Thymus (tissue), 11 donors: ENCODE measurements at regions not wholly inside any gene's neighbourhood (a gene's known extent, or its start where the extent isn't known, plus 50 kb on each side); places are given as distances from the start of the nearest gene placed in this dataset.

Source experiments
- DNase-seq, 9 donors: peaks; one replicate each; pipeline ENCODE4 v3.0.0-alpha.2; 2013; ENCODE audit warnings: low spot score in 9 of 9, low read depth in 6 of 9, missing footprints in 1 of 9
- H3K27ac ChIP-seq, 2 donors: one replicate each; pipeline ENCODE4 v1.5.1; 2013; ENCODE audit warnings: control low read depth in 1 of 2, low read depth in 1 of 2, low read length in 1 of 2, mild to moderate bottlenecking in 1 of 2, moderate library complexity in 1 of 2
- H3K27me3 ChIP-seq, 2 donors: one replicate each; pipeline ENCODE4 v1.5.1; 2013; ENCODE audit warnings: low read length in 1 of 2; ENCODE audit not compliant: control insufficient read depth in 2 of 2, insufficient read depth in 1 of 2
- H3K36me3 ChIP-seq, 2 donors: one replicate each; pipeline ENCODE4 v1.5.1; 2013; ENCODE audit warnings: low read length in 1 of 2, mild to moderate bottlenecking in 1 of 2, moderate library complexity in 1 of 2; ENCODE audit not compliant: control insufficient read depth in 2 of 2, insufficient read depth in 2 of 2
- H3K4me1 ChIP-seq, 2 donors: one replicate each; pipeline ENCODE4 v1.5.1; 2013; ENCODE audit warnings: low read length in 2 of 2; ENCODE audit not compliant: control insufficient read depth in 2 of 2, insufficient read depth in 2 of 2
- H3K4me3 ChIP-seq, 2 donors: one replicate each; pipeline ENCODE4 v1.5.1; 2013; ENCODE audit warnings: low read length in 2 of 2, control low read depth in 1 of 2, mild to moderate bottlenecking in 1 of 2
- H3K9me3 ChIP-seq, 2 donors: one replicate each; pipeline ENCODE4 v1.5.1; 2013; ENCODE audit warnings: low read length in 1 of 2, mild to moderate bottlenecking in 1 of 2; ENCODE audit not compliant: control insufficient read depth in 2 of 2, insufficient read depth in 1 of 2
- WGBS: extraction: QIAGEN DNeasy Blood & Tissue Kit; methylation state at CpG from one replicate; pipeline ENCODE4 v1.1.7; 2013; 5-methylcytosine and 5-hydroxymethylcytosine counted together
- donor health status: healthy.

DNA sequence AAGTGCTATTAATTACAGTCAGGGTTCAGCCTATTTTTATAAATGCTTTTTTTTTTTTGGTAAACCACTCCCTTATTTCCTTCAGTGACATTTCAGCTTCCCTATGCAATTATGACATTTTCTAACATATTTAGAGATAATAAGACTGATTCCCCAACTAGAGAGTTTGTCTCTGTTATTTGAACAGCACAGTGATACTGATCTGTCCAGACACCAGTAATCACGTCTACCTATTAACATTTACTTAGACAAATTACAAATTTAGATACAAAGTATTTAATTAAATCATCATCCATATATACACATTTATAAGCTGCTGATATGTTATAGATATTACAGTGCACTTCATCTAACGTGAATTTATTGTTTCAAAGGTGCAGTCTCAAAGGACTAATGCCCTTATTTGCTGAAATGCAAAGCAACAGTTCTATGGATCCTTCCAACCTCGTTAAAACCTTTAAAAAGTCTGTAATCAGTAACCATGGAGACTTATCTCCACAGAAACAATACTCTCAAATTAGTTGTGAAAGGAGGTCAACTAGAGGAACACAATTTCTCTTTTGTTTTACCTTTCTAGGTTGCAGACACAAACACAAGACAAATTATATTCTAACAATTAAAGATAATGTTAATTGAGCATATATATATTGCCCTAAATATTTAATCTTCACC is 1531.1 kb downstream of the SI start:
- Histone ChIP-seq H3K36me3 (no peaks in the 10 kb centered on the region), H3K4me1 (no peaks in the 10 kb centered on the region), H3K9me3 (no peaks in the 10 kb centered on the region), H3K27me3 (no peaks in the 10 kb centered on the region), H3K4me3 (no peak overlapping the region), H3K27ac (no peak overlapping the region)
- DNase-seq = no peak
- 73% methylated on average over 3 of the region's 3 CpGs for WGBS

DNA sequence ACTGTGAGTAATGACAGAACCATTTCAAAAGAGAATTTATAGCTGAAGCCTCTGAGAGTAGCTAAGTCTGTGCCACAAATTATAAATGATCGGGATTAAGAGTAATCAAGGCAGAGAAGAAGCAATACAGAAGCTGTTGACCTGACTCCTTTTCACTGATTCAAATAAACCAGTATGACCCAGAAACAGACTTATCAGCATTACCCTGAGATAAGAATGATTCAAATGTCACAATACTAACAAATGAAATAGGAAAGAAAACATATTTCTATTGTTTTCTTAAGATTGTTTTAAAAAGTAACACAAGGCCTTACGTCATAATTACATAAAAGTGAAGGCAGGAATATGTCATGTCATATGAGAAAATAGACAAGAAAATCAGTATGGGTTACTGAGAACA is 1534.6 kb downstream of the SI start:
- H3K9me3 ChIP-seq = no peaks in the 10 kb centered on the region
- no peaks in the 10 kb centered on the region for H3K4me1 ChIP-seq
- H3K36me3 ChIP-seq = no peaks in the 10 kb centered on the region
- H3K27ac ChIP-seq = no peak overlapping the region
- 95% methylated on average over 2 of the region's 2 CpGs for WGBS
- H3K27me3 ChIP-seq = no peaks in the 10 kb centered on the region
- H3K4me3 ChIP-seq = no peak overlapping the region
- no peak for DNase-seq

DNA sequence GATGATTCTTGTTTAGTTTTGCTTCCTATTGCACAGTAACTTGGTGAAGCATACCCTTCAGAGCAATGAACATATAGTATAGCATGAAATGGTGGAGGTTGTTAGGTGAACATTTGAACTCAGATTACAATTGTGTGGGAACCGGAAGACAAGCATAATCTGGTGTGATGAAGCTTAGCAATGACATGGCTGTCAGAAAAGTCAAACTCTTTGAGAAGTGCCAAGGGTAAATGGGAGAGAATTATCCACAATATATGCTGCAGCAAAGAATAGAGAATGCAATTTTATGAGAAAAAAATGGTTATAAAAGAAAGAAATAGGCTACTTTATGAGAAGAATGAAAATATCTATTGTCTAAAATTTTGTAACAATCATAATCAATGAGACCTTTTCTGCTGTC is 1536.7 kb downstream of the SI start:
- WGBS = 89% methylated on average over 1 of the region's 1 CpG
- no peak for DNase-seq
- Histone ChIP-seq H3K36me3 (no peaks in the 10 kb centered on the region), H3K27ac (no peak overlapping the region), H3K4me3 (no peak overlapping the region), H3K9me3 (no peaks in the 10 kb centered on the region), H3K27me3 (no peaks in the 10 kb centered on the region), H3K4me1 (no peaks in the 10 kb centered on the region)

DNA sequence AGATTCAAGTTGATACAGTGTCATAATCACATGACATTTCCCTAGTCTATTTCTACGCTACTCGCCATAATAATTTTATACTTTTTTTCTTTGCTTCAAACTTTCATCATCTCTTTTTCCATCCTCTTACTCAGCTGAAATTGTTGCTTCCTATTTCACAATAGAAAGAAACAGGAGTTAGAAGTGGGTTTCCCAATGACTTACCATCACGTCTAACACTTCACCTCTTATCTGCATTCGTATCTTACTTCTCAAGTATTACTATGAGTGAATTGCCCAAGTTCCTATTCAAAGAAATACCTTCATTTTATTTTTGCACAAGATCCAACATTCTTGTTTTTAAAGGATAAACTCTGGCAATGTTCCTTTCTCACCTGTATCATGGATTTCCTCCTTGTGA is 1539.9 kb downstream of the SI start:
- H3K9me3 ChIP-seq = no peaks in the 10 kb centered on the region
- H3K36me3 ChIP-seq = no peaks in the 10 kb centered on the region
- no peak overlapping the region for H3K27ac ChIP-seq
- no peak for DNase-seq
- no peaks in the 10 kb centered on the region for H3K27me3 ChIP-seq
- H3K4me1 ChIP-seq = no peaks in the 10 kb centered on the region
- WGBS = 89% methylated on average over 4 of the region's 4 CpGs
- H3K4me3 ChIP-seq = no peak overlapping the region

DNA sequence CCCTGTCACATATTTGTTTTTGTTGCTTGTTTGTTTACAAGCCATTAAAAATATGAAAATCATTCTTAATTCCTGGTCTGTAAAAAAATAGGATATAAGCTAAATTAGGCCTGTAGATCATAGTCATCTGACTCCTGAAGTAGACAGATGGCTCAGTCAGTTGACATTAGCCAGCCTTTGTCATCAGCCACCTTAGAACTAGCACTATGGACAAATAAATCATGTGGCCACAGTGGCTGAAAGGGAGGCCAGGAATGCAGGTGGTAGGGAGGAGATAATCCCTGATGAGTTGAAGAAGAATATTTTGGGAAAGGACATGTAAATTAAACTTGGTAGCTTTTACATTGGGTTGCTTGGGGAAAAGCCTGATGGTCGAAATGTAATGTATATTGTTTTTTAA is 1544.9 kb downstream of the SI start:
- no peak overlapping the region for H3K27ac ChIP-seq
- no peak for DNase-seq
- H3K27me3 ChIP-seq = no peaks in the 10 kb centered on the region
- no peaks in the 10 kb centered on the region for H3K4me1 ChIP-seq
- no peaks in the 10 kb centered on the region for H3K36me3 ChIP-seq
- WGBS = 84% methylated on average over 1 of the region's 1 CpG
- H3K4me3 ChIP-seq = no peak overlapping the region
- H3K9me3 ChIP-seq = no peaks in the 10 kb centered on the region

- no peaks in the 10 kb centered on the region for H3K27me3 ChIP-seq
- H3K4me3 ChIP-seq = no peak overlapping the region
- 84% methylated on average over 1 of the region's 1 CpG for WGBS
- H3K4me1 ChIP-seq = no peaks in the 10 kb centered on the region
- DNase-seq = no peak
- H3K27ac ChIP-seq = no peak overlapping the region
- H3K9me3 ChIP-seq = no peaks in the 10 kb centered on the region
- H3K36me3 ChIP-seq = no peaks in the 10 kb centered on the region
These were observed 1554.9 kb downstream of the SI start for GRCh38 chr3:163523375-163523774.

- WGBS = 84% methylated on average over 1 of the region's 1 CpG
- Histone ChIP-seq H3K27ac (no peak overlapping the region), H3K36me3 (no peaks in the 10 kb centered on the region), H3K27me3 (no peaks in the 10 kb centered on the region), H3K9me3 (no peaks in the 10 kb centered on the region), H3K4me3 (no peak overlapping the region), H3K4me1 (no peaks in the 10 kb centered on the region)
- DNase-seq = no peak
These were observed 1557.0 kb downstream of the SI start for GRCh38 chr3:163521261-163521660.

GRCh38 chr3:163518065-163518464 is 1560.2 kb downstream of the SI start:
- Histone ChIP-seq H3K4me3 (no peak overlapping the region), H3K36me3 (no peaks in the 10 kb centered on the region), H3K9me3 (no peaks in the 10 kb centered on the region), H3K27me3 (no peaks in the 10 kb centered on the region), H3K27ac (no peak overlapping the region), H3K4me1 (no peaks in the 10 kb centered on the region)
- 97% methylated on average over 3 of the region's 3 CpGs for WGBS
- DNase-seq = no peak

- DNase-seq = no peak
- WGBS = 63% methylated on average over 2 of the region's 2 CpGs
- Histone ChIP-seq H3K27ac (no peak overlapping the region), H3K4me3 (no peak overlapping the region), H3K4me1 (no peaks in the 10 kb centered on the region), H3K27me3 (no peaks in the 10 kb centered on the region), H3K9me3 (no peaks in the 10 kb centered on the region), H3K36me3 (no peaks in the 10 kb centered on the region)
These were observed 1565.1 kb downstream of the SI start for GRCh38 chr3:163513149-163513657.
